Natural killer cell (primary cell): ENCODE measurements at regions not wholly inside any gene's neighbourhood (a gene's known extent, or its start where the extent isn't known, plus 50 kb on each side); places are given as distances from the start of the nearest gene placed in this dataset.
A peak's percentile ranks its signal among the peaks of the same experiment; 100 is the strongest.
"Not testable (repeated sequence)": the region's sequence is repeated elsewhere in the genome, so short reads cannot be mapped to it uniquely, and the experiment has no call there.

ENCODE experiments used
- ATAC-seq, 3 donors: fragments of 150-1000 bp in 2 of 3; fragments of 200-7000 bp in 1 of 3; cut with Tn5 transposase; 1 replicate in 1 of 3; 2 replicates in 2 of 3; pipeline ENCODE4 v1.10.0; 2021; ENCODE audit warnings: mild to moderate bottlenecking in 2 of 3, moderate library complexity in 2 of 3
- DNase-seq, 2 donors: peaks; one replicate each; pipeline versions ENCODE4 v3.0.0 to v3.0.0-alpha.2; 2013 to 2021; ENCODE audit warnings: mixed read lengths in 1 of 2
- H3K27ac ChIP-seq: one replicate; pipeline ENCODE4 v1.5.1; 2013; ENCODE audit warnings: mild to moderate bottlenecking, low read length
- H3K27me3 ChIP-seq: one replicate; pipeline ENCODE4 v1.6.1; 2013; ENCODE audit warnings: low read length; ENCODE audit not compliant: control insufficient read depth, insufficient read depth
- H3K36me3 ChIP-seq: one replicate; pipeline ENCODE4 v1.6.1; 2013; ENCODE audit warnings: low read length; ENCODE audit not compliant: control insufficient read depth, insufficient read depth
- H3K4me1 ChIP-seq: one replicate; pipeline ENCODE4 v1.6.1; 2013; ENCODE audit warnings: low read length; ENCODE audit not compliant: control insufficient read depth, insufficient read depth
- H3K4me3 ChIP-seq: one replicate; pipeline ENCODE4 v1.5.1; 2013; ENCODE audit warnings: low read length
- H3K9me3 ChIP-seq: one replicate; pipeline ENCODE4 v1.6.1; 2013; ENCODE audit warnings: low read length; ENCODE audit not compliant: control insufficient read depth, insufficient read depth
- H3K27ac Mint-ChIP-seq, 2 donors: one replicate each; pipeline ENCODE4 v1.8.0; 2022; ENCODE audit warnings: mild to moderate bottlenecking in 2 of 2, mixed read lengths in 2 of 2, moderate library complexity in 1 of 2
- H3K27me3 Mint-ChIP-seq, 2 donors: one replicate each; pipeline ENCODE4 v1.8.0; 2022; ENCODE audit warnings: low read depth in 2 of 2, mixed read lengths in 2 of 2
- H3K36me3 Mint-ChIP-seq: one replicate; pipeline ENCODE4 v1.8.0; 2022; ENCODE audit warnings: mixed read lengths
- H3K4me1 Mint-ChIP-seq, 2 donors: one replicate each; pipeline ENCODE4 v1.8.0; 2022; ENCODE audit warnings: mixed read lengths in 2 of 2
- H3K4me3 Mint-ChIP-seq: one replicate; pipeline ENCODE4 v1.8.0; 2022; ENCODE audit warnings: mild to moderate bottlenecking, moderate library complexity, mixed read lengths
- H3K9me3 Mint-ChIP-seq, 2 donors: one replicate each; pipeline ENCODE4 v1.8.0; 2022; ENCODE audit warnings: mixed read lengths in 2 of 2
- CTCF ChIP-seq: fragments of 200-600 bp; IDR thresholded peaks from one replicate; pipeline ENCODE4 v1.8.0; 2022; ENCODE audit warnings: antibody characterized with exemption
- WGBS: methylation state at CpG from one replicate; pipeline ENCODE4 v1.1.7; 2013; ENCODE audit warnings: missing lambda C conversion rate; ENCODE audit not compliant: insufficient coverage; 5-methylcytosine and 5-hydroxymethylcytosine counted together
- intact Hi-C: fragments of 100-400 bp; cut with micrococcal nuclease; formaldehyde crosslinking; loops from one replicate; pipeline ENCODE4 v1.14.2; 2022

GRCh38 chr3:4067893-4068292, 235.3 kb upstream of the SETMAR start:
- H3K4me3 ChIP-seq: no peak overlapping the region
- peaks cover 7% of the 10 kb centered on the region for H3K36me3 Mint-ChIP-seq

GRCh38 chr3:4069796-4070195, 233.4 kb upstream of the SETMAR start:
- no peak overlapping the region for H3K27ac ChIP-seq
- DNase-seq (no peak), ATAC-seq (no peak)
- H3K27me3 ChIP-seq: no peaks in the 10 kb centered on the region
- no peak overlapping the region for H3K4me3 ChIP-seq
- peaks cover 11% of the 10 kb centered on the region for H3K4me1 ChIP-seq
- H3K36me3 Mint-ChIP-seq: peaks cover 8% of the 10 kb centered on the region
- 87% methylated on average over 2 of the region's 2 CpGs for WGBS
- no peak overlapping the region for H3K27ac Mint-ChIP-seq
- H3K36me3 ChIP-seq: no peaks in the 10 kb centered on the region
- intact Hi-C loops: no loop called here
- peaks cover 4 to 9% of the 10 kb centered on the region in 2 donors for H3K9me3 Mint-ChIP-seq
- no peak overlapping the region for H3K4me3 Mint-ChIP-seq
- H3K4me1 Mint-ChIP-seq: no peaks in the 10 kb centered on the region
- H3K27me3 Mint-ChIP-seq: no peaks in the 10 kb centered on the region
- H3K9me3 ChIP-seq: no peaks in the 10 kb centered on the region
- no peak for TF ChIP-seq CTCF

More at GRCh38 chr3:4067893-4068292, 235.3 kb upstream of the SETMAR start:
- H3K27ac ChIP-seq: no peak overlapping the region
- H3K27ac Mint-ChIP-seq: no peak overlapping the region
- TF ChIP-seq CTCF: no peak
- H3K27me3 Mint-ChIP-seq: no peaks in the 10 kb centered on the region
- peaks cover 2 to 5% of the 10 kb centered on the region in 2 donors for H3K9me3 Mint-ChIP-seq
- no peak for ATAC-seq
- H3K4me1 Mint-ChIP-seq: no peaks in the 10 kb centered on the region
- peaks cover 11% of the 10 kb centered on the region for H3K4me1 ChIP-seq
- H3K36me3 ChIP-seq: no peaks in the 10 kb centered on the region
- H3K9me3 ChIP-seq: no peaks in the 10 kb centered on the region
- DNase-seq: no peak
- intact Hi-C loops: no loop called here
- no peak overlapping the region for H3K4me3 Mint-ChIP-seq
- H3K27me3 ChIP-seq: no peaks in the 10 kb centered on the region

GRCh38 chr3:4071481-4072184, 231.5 kb upstream of the SETMAR start:
- TF ChIP-seq CTCF: no peak
- Mint-ChIP-seq H3K36me3 (peaks cover 8% of the 10 kb centered on the region), H3K27me3 (no peaks in the 10 kb centered on the region), H3K4me3 (no peak overlapping the region), H3K27ac (no peak overlapping the region), H3K9me3 (peaks cover 4 to 9% of the 10 kb centered on the region in 2 donors), H3K4me1 (no peaks in the 10 kb centered on the region)
- Histone ChIP-seq H3K4me1 (peaks cover 11% of the 10 kb centered on the region), H3K36me3 (no peaks in the 10 kb centered on the region), H3K27me3 (no peaks in the 10 kb centered on the region), H3K27ac (no peak overlapping the region), H3K4me3 (no peak overlapping the region), H3K9me3 (no peaks in the 10 kb centered on the region)
- peak in 1 of 2 donors; percentile 14 for DNase-seq
- intact Hi-C loops: no loop called here
- no peak for ATAC-seq
- 56% methylated on average over 5 of the region's 5 CpGs for WGBS

GRCh38 chr3:4077278-4077677, 225.9 kb upstream of the SETMAR start:
- H3K4me1 Mint-ChIP-seq, H3K27ac Mint-ChIP-seq, ATAC-seq, H3K4me3 Mint-ChIP-seq, DNase-seq, H3K36me3 Mint-ChIP-seq, H3K27me3 Mint-ChIP-seq, H3K27ac ChIP-seq, H3K36me3 ChIP-seq, intact Hi-C loops, H3K4me1 ChIP-seq, H3K27me3 ChIP-seq, H3K4me3 ChIP-seq, H3K9me3 ChIP-seq, H3K9me3 Mint-ChIP-seq: not testable (repeated sequence)
- WGBS: 100% methylated on average over 1 of the region's 2 CpGs
